HG03565 (cell line): ENCODE measurements at regions not wholly inside any gene's neighbourhood (a gene's known extent, or its start where the extent isn't known, plus 50 kb on each side); places are given as distances from the start of the nearest gene placed in this dataset.
"Not testable (repeated sequence)": the region's sequence is repeated elsewhere in the genome, so short reads cannot be mapped to it uniquely, and the experiment has no call there.

ENCODE experiments used
- ATAC-seq: cut with Tn5 transposase; IDR thresholded peaks from one replicate; pipeline ENCODE4 v1.9.1; 2021; ENCODE audit warnings: mild to moderate bottlenecking, moderate library complexity; ENCODE audit not compliant: unreplicated experiment

GRCh38 chr2:90029080-90029428, 1337.6 kb downstream of the RPIA start:
- not testable (repeated sequence) for ATAC-seq

- ATAC-seq = not testable (repeated sequence)
Observed at GRCh38 chr2:90032269-90032668, 1340.8 kb downstream of the RPIA start.

- not testable (repeated sequence) for ATAC-seq
Observed at GRCh38 chr2:90036335-90036734, 1344.9 kb downstream of the RPIA start.

GRCh38 chr2:90039093-90039492, 1347.6 kb downstream of the RPIA start:
- not testable (repeated sequence) for ATAC-seq

GRCh38 chr2:90047776-90048175, 1356.3 kb downstream of the RPIA start:
- not testable (repeated sequence) for ATAC-seq

- not testable (repeated sequence) for ATAC-seq
Observed at GRCh38 chr2:90052113-90052631, 1360.7 kb downstream of the RPIA start.

- peak; percentile 83 for ATAC-seq
Observed at GRCh38 chr2:90069290-90069894, 1377.9 kb downstream of the RPIA start.

GRCh38 chr2:90076311-90076710, 1384.8 kb downstream of the RPIA start:
- ATAC-seq = no peak

- peak; percentile 67 for ATAC-seq
Observed at GRCh38 chr2:90077948-90078347, 1386.5 kb downstream of the RPIA start.

- no peak for ATAC-seq
Observed at GRCh38 chr2:90079374-90079773, 1387.9 kb downstream of the RPIA start.

- peak; percentile 56 for ATAC-seq
Observed at GRCh38 chr2:90087792-90088191, 1396.3 kb downstream of the RPIA start.

- peak; percentile 91 for ATAC-seq
Observed at GRCh38 chr2:90093571-90094270, 1402.2 kb downstream of the RPIA start.

GRCh38 chr2:90097617-90098016, 1406.1 kb downstream of the RPIA start:
- ATAC-seq = not testable (repeated sequence)

- not testable (repeated sequence) for ATAC-seq
Observed at GRCh38 chr2:90105142-90105541, 1413.7 kb downstream of the RPIA start.

- ATAC-seq = not testable (repeated sequence)
Observed at GRCh38 chr2:90123409-90123808, 1431.9 kb downstream of the RPIA start.

- ATAC-seq = not testable (repeated sequence)
Observed at GRCh38 chr2:90139046-90139445, 1447.6 kb downstream of the RPIA start.

- ATAC-seq = not testable (repeated sequence)
Observed at GRCh38 chr2:90141558-90141957, 1450.1 kb downstream of the RPIA start.

GRCh38 chr2:90151805-90152204, 1460.3 kb downstream of the RPIA start:
- peak; percentile 60 for ATAC-seq

GRCh38 chr2:90170978-90171377, 1479.5 kb downstream of the RPIA start:
- not testable (repeated sequence) for ATAC-seq

- ATAC-seq = not testable (repeated sequence)
Observed at GRCh38 chr2:90173081-90173480, 1481.6 kb downstream of the RPIA start.

GRCh38 chr2:90179591-90179990, 1488.1 kb downstream of the RPIA start:
- ATAC-seq = not testable (repeated sequence)

- ATAC-seq = peak; percentile 65
Observed at GRCh38 chr2:90207454-90208058, 1516.1 kb downstream of the RPIA start.
